CD14-positive monocyte (primary cell): ENCODE measurements at regions not wholly inside any gene's neighbourhood (a gene's known extent, or its start where the extent isn't known, plus 50 kb on each side); places are given as distances from the start of the nearest gene placed in this dataset.

Experiments used
- DNase-seq, 3 donors: peaks; one replicate each; pipeline ENCODE4 v3.0.0-alpha.2; 2011 to 2022
- H2AFZ ChIP-seq: 2 replicates; pipeline ENCODE4 v1.6.0; 2012; ENCODE audit warnings: mild to moderate bottlenecking, low read depth, low read length, inconsistent platforms; ENCODE audit not compliant: insufficient read depth, poor library complexity, severe bottlenecking
- H3K27ac ChIP-seq, 2 donors: 1 replicate in 1 of 2; 2 replicates in 1 of 2; pipeline ENCODE4 v1.5.1; 2012 to 2013; ENCODE audit warnings: low read length in 2 of 2, control low read depth in 1 of 2, inconsistent platforms in 1 of 2, low read depth in 1 of 2, mild to moderate bottlenecking in 1 of 2
- H3K27me3 ChIP-seq, 2 donors: one replicate each; pipeline versions ENCODE4 v1.6.0 to v1.6.1; 2011 to 2013; ENCODE audit warnings: low read length in 2 of 2; ENCODE audit not compliant: control insufficient read depth in 2 of 2, insufficient read depth in 2 of 2
- H3K36me3 ChIP-seq, 2 donors: replicated peaks in 1 of 2; 1 replicate in 1 of 2; 2 replicates in 1 of 2; pipeline versions ENCODE4 v1.5.1 to v1.6.1; 2012 to 2013; ENCODE audit warnings: low read length in 2 of 2, control low read depth in 1 of 2, inconsistent platforms in 1 of 2, mild to moderate bottlenecking in 1 of 2; ENCODE audit not compliant: insufficient read depth in 2 of 2, control insufficient read depth in 1 of 2
- H3K4me1 ChIP-seq, 2 donors: 1 replicate in 1 of 2; 2 replicates in 1 of 2; pipeline versions ENCODE4 v1.5.1 to v1.6.1; 2012 to 2013; ENCODE audit warnings: low read length in 2 of 2, control low read depth in 1 of 2, inconsistent platforms in 1 of 2, mild to moderate bottlenecking in 1 of 2, moderate library complexity in 1 of 2; ENCODE audit not compliant: insufficient read depth in 2 of 2, control insufficient read depth in 1 of 2
- H3K4me2 ChIP-seq: replicated peaks from 2 replicates; pipeline ENCODE3; 2012; ENCODE audit warnings: low read length, moderate library complexity, mild to moderate bottlenecking; ENCODE audit not compliant: poor library complexity, severe bottlenecking; ENCODE audit errors: extremely low read depth
- H3K4me3 ChIP-seq, 3 experiments: fragments of 200-600 bp in 1 of 3; sonication (generic) in 1 of 3; replicated peaks in 1 of 3; 1 replicate in 2 of 3; 2 replicates in 1 of 3; pipeline ENCODE4 v1.5.1; 2011 to 2013; ENCODE audit warnings: low read length in 3 of 3, mild to moderate bottlenecking in 3 of 3, control low read depth in 2 of 3, low read depth in 2 of 3, inconsistent platforms in 1 of 3, moderate library complexity in 1 of 3
- H3K79me2 ChIP-seq: 2 replicates; pipeline ENCODE4 v1.6.0; 2012; ENCODE audit warnings: mild to moderate bottlenecking, control low read depth, inconsistent platforms, low read length, moderate library complexity; ENCODE audit not compliant: insufficient read depth
- H3K9ac ChIP-seq: 2 replicates; pipeline ENCODE4 v1.6.0; 2017; ENCODE audit warnings: low read length, mild to moderate bottlenecking; ENCODE audit not compliant: insufficient read depth, poor library complexity, severe bottlenecking
- H3K9me3 ChIP-seq, 2 donors: replicated peaks in 1 of 2; 1 replicate in 1 of 2; 2 replicates in 1 of 2; pipeline versions ENCODE4 v1.5.1 to v1.6.1; 2012 to 2013; ENCODE audit warnings: low read length in 2 of 2, control low read depth in 1 of 2; ENCODE audit not compliant: control insufficient read depth in 1 of 2, insufficient read depth in 1 of 2
- H4K20me1 ChIP-seq: 2 replicates; pipeline ENCODE4 v1.6.0; 2012; ENCODE audit warnings: mild to moderate bottlenecking, low read length, control low read depth, moderate library complexity; ENCODE audit not compliant: insufficient read depth
- H3K27ac Mint-ChIP-seq, 7 donors: one replicate each; pipeline ENCODE4 v1.8.0; 2020; ENCODE audit warnings: mild to moderate bottlenecking in 7 of 7, mixed read lengths in 7 of 7, moderate library complexity in 6 of 7, inconsistent platforms in 2 of 7
- H3K27me3 Mint-ChIP-seq, 3 donors: one replicate each; pipeline ENCODE4 v1.8.0; 2021 to 2022; ENCODE audit warnings: low read depth in 3 of 3, mild to moderate bottlenecking in 3 of 3, mixed read lengths in 3 of 3, moderate library complexity in 3 of 3, inconsistent platforms in 1 of 3
- H3K36me3 Mint-ChIP-seq, 2 donors: one replicate each; pipeline ENCODE4 v1.8.0; 2020; ENCODE audit warnings: mixed read lengths in 2 of 2, inconsistent platforms in 1 of 2, mild to moderate bottlenecking in 1 of 2
- H3K4me1 Mint-ChIP-seq: one replicate; pipeline ENCODE4 v1.8.0; 2020; ENCODE audit warnings: mild to moderate bottlenecking, mixed read lengths
- H3K4me3 Mint-ChIP-seq, 2 donors: one replicate each; pipeline ENCODE4 v1.8.0; 2020; ENCODE audit warnings: mild to moderate bottlenecking in 2 of 2, mixed read lengths in 2 of 2, moderate library complexity in 1 of 2
- H3K9me3 Mint-ChIP-seq, 7 donors: one replicate each; pipeline ENCODE4 v1.8.0; 2020 to 2022; ENCODE audit warnings: mixed read lengths in 7 of 7, mild to moderate bottlenecking in 6 of 7, moderate library complexity in 6 of 7, inconsistent platforms in 2 of 7
- CTCF ChIP-seq: fragments of 200-600 bp; IDR thresholded peaks from one replicate; pipeline ENCODE4 v1.8.0; 2022; ENCODE audit warnings: antibody characterized with exemption, mild to moderate bottlenecking
- WGBS: methylation state at CpG from one replicate; pipeline ENCODE4 v1.1.5; 2013; ENCODE audit warnings: missing lambda C conversion rate; ENCODE audit not compliant: insufficient coverage; 5-methylcytosine and 5-hydroxymethylcytosine counted together
- intact Hi-C, 2 donors: fragments of 100-400 bp; cut with micrococcal nuclease; formaldehyde crosslinking; loops; one replicate each; pipeline versions ENCODE4 v1.15.0 to v1.15.1; 2023

- Mint-ChIP-seq H3K27ac (no peak overlapping the region), H3K4me1 (no peaks in the 10 kb centered on the region), H3K4me3 (no peak overlapping the region), H3K9me3 (no peaks in the 10 kb centered on the region), H3K27me3 (peaks cover 0 to 10% (median 2%) of the 10 kb centered on the region in 3 donors), H3K36me3 (no peaks in the 10 kb centered on the region)
- WGBS, result 95% methylated on average over 3 of the region's 3 CpGs
- Histone ChIP-seq H2AFZ (no peak overlapping the region), H3K79me2 (no peaks in the 10 kb centered on the region), H4K20me1 (no peaks in the 10 kb centered on the region), H3K27me3 (no peaks in the 10 kb centered on the region), H3K4me1 (no peaks in the 10 kb centered on the region), H3K9ac (no peak overlapping the region), H3K4me2 (no peak overlapping the region), H3K4me3 (no peak overlapping the region), H3K36me3 (no peaks in the 10 kb centered on the region), H3K9me3 (no peaks in the 10 kb centered on the region), H3K27ac (no peak overlapping the region)
- intact Hi-C loops, result no loop called here
- TF ChIP-seq CTCF, result no peak
- no peak for DNase-seq
Measured at GRCh38 chr7:47080816-47081215, 501.1 kb downstream of the TNS3 start.

GRCh38 chr7:47078241-47078640 is 503.7 kb downstream of the TNS3 start:
- H3K4me1 ChIP-seq, result no peaks in the 10 kb centered on the region
- H3K9ac ChIP-seq, result no peak overlapping the region
- intact Hi-C loops, result no loop called here
- no peaks in the 10 kb centered on the region for H3K36me3 ChIP-seq
- no peaks in the 10 kb centered on the region for H3K79me2 ChIP-seq
- H3K27me3 ChIP-seq, result no peaks in the 10 kb centered on the region
- Mint-ChIP-seq H3K9me3 (no peaks in the 10 kb centered on the region), H3K27ac (no peak overlapping the region), H3K27me3 (peaks cover 0 to 7% (median 4%) of the 10 kb centered on the region in 3 donors), H3K36me3 (no peaks in the 10 kb centered on the region), H3K4me3 (no peak overlapping the region), H3K4me1 (no peaks in the 10 kb centered on the region)
- no peak overlapping the region for H2AFZ ChIP-seq
- DNase-seq, result no peak
- no peak overlapping the region for H3K4me2 ChIP-seq
- whole genome bisulfite sequencing, result 90% methylated on average over 1 of the region's 2 CpGs
- H3K4me3 ChIP-seq, result no peak overlapping the region
- no peak for TF ChIP-seq CTCF
- H3K9me3 ChIP-seq, result no peaks in the 10 kb centered on the region
- no peak overlapping the region for H3K27ac ChIP-seq
- H4K20me1 ChIP-seq, result no peaks in the 10 kb centered on the region
